GM12878 (cell line): ENCODE measurements at regions not wholly inside any gene's neighbourhood (a gene's known extent, or its start where the extent isn't known, plus 50 kb on each side); places are given as distances from the start of the nearest gene placed in this dataset.

ENCODE experiments used
- BCLAF1 ChIP-seq: fragments of 450-650 bp; IDR thresholded peaks from 2 replicates; pipeline ENCODE4 v1.6.1; 2017; ENCODE audit warnings: antibody characterized with exemption, mild to moderate bottlenecking, moderate library complexity
- BHLHE40 ChIP-seq, 2 experiments: fragments of 450-650 bp in 1 of 2; IDR thresholded peaks; 2 replicates each; pipeline ENCODE4 v1.6.1; 2011 to 2017; ENCODE audit warnings: low read depth in 2 of 2, borderline replicate concordance in 1 of 2, improper control_type of control experiment in 1 of 2, low read length in 1 of 2, mild to moderate bottlenecking in 1 of 2
- FOS ChIP-seq: IDR thresholded peaks from 3 replicates; pipeline ENCODE4 v1.6.1; 2011; ENCODE audit warnings: borderline replicate concordance; ENCODE audit not compliant: insufficient read length; ENCODE audit errors: extremely low read depth
- HDGF ChIP-seq: fragments of 450-650 bp; IDR thresholded peaks from 2 replicates; pipeline ENCODE4 v1.6.1; 2016; ENCODE audit warnings: antibody characterized with exemption
- IKZF1 ChIP-seq: fragments of 450-650 bp; conservative IDR thresholded peaks from 2 replicates; pipeline ENCODE4 v1.6.1; 2017; ENCODE audit warnings: antibody characterized with exemption, mild to moderate bottlenecking
- IRF3 ChIP-seq: fragments of 450-650 bp; IDR thresholded peaks from 2 replicates; pipeline ENCODE4 v1.6.1; 2014; ENCODE audit warnings: mild to moderate bottlenecking
- MYC ChIP-seq: IDR thresholded peaks from 2 replicates; pipeline ENCODE4 v1.6.1; 2011; ENCODE audit warnings: mild to moderate bottlenecking, low read length, moderate library complexity, inconsistent platforms; ENCODE audit not compliant: insufficient read depth, insufficient replicate concordance, insufficient read length, severe bottlenecking
- SMAD1 ChIP-seq: fragments of 450-650 bp; IDR thresholded peaks from 2 replicates; pipeline ENCODE4 v1.6.1; 2018; ENCODE audit warnings: mild to moderate bottlenecking, low read depth; ENCODE audit not compliant: partially characterized antibody
- TF ChIP-seq, protein P1 (sequence below): fragments of 450-650 bp; formaldehyde crosslinking; IDR thresholded peaks from 2 replicates; pipeline ENCODE4 v1.4.0; 2022; ENCODE audit warnings: mild to moderate bottlenecking, moderate library complexity
- TF ChIP-seq, protein P2 (sequence below): IDR thresholded peaks from 2 replicates; pipeline ENCODE4 v1.6.1; 2012; ENCODE audit warnings: improper control_type of control experiment, low read depth, low read length; ENCODE audit not compliant: insufficient replicate concordance
- TF ChIP-seq, protein P3 (sequence below): fragments of 450-650 bp; IDR thresholded peaks from 2 replicates; pipeline ENCODE4 v1.6.1; 2017; ENCODE audit warnings: mild to moderate bottlenecking

DNA sequence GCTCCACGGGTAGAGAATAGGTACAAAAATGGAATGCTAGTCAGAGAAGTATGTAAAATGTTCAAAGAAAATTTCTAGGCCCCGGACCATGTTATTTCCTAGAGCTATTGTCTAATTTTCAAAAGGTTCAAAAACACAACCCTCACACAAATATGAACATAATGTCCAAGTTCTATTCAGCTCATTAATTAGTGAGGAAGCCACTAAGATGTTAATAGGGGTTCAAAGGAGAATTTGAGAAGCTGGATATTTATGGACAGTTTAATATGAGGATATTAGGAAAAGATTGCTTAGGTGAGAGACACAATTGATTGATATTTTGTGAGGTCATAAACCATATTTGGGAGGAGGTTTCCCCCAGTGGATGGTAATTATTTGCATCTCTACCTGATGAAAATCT lies 710.6 kb upstream of the ID2 start (continued):
- TF ChIP-seq, protein P1, sequence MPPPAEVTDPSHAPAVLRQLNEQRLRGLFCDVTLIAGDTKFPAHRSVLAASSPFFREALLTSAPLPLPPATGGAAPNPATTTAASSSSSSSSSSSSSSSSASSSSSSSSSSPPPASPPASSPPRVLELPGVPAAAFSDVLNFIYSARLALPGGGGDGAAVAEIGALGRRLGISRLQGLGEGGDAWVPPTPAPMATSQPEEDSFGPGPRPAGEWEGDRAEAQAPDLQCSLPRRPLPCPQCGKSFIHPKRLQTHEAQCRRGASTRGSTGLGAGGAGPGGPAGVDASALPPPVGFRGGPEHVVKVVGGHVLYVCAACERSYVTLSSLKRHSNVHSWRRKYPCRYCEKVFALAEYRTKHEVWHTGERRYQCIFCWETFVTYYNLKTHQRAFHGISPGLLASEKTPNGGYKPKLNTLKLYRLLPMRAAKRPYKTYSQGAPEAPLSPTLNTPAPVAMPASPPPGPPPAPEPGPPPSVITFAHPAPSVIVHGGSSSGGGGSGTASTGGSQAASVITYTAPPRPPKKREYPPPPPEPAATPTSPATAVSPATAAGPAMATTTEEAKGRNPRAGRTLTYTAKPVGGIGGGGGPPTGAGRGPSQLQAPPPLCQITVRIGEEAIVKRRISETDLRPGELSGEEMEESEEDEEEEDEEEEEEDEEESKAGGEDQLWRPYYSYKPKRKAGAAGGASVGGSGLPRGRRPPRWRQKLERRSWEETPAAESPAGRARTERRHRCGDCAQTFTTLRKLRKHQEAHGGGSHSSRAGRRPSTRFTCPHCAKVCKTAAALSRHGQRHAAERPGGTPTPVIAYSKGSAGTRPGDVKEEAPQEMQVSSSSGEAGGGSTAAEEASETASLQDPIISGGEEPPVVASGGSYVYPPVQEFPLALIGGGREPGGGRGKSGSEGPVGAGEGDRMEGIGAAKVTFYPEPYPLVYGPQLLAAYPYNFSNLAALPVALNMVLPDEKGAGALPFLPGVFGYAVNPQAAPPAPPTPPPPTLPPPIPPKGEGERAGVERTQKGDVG (CRISPR knock-in tag) = no peak
- TF ChIP-seq HDGF = no peak
- TF ChIP-seq, protein P2, sequence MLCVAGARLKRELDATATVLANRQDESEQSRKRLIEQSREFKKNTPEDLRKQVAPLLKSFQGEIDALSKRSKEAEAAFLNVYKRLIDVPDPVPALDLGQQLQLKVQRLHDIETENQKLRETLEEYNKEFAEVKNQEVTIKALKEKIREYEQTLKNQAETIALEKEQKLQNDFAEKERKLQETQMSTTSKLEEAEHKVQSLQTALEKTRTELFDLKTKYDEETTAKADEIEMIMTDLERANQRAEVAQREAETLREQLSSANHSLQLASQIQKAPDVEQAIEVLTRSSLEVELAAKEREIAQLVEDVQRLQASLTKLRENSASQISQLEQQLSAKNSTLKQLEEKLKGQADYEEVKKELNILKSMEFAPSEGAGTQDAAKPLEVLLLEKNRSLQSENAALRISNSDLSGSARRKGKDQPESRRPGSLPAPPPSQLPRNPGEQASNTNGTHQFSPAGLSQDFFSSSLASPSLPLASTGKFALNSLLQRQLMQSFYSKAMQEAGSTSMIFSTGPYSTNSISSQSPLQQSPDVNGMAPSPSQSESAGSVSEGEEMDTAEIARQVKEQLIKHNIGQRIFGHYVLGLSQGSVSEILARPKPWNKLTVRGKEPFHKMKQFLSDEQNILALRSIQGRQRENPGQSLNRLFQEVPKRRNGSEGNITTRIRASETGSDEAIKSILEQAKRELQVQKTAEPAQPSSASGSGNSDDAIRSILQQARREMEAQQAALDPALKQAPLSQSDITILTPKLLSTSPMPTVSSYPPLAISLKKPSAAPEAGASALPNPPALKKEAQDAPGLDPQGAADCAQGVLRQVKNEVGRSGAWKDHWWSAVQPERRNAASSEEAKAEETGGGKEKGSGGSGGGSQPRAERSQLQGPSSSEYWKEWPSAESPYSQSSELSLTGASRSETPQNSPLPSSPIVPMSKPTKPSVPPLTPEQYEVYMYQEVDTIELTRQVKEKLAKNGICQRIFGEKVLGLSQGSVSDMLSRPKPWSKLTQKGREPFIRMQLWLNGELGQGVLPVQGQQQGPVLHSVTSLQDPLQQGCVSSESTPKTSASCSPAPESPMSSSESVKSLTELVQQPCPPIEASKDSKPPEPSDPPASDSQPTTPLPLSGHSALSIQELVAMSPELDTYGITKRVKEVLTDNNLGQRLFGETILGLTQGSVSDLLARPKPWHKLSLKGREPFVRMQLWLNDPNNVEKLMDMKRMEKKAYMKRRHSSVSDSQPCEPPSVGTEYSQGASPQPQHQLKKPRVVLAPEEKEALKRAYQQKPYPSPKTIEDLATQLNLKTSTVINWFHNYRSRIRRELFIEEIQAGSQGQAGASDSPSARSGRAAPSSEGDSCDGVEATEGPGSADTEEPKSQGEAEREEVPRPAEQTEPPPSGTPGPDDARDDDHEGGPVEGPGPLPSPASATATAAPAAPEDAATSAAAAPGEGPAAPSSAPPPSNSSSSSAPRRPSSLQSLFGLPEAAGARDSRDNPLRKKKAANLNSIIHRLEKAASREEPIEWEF = no peak
- TF ChIP-seq, protein P3, sequence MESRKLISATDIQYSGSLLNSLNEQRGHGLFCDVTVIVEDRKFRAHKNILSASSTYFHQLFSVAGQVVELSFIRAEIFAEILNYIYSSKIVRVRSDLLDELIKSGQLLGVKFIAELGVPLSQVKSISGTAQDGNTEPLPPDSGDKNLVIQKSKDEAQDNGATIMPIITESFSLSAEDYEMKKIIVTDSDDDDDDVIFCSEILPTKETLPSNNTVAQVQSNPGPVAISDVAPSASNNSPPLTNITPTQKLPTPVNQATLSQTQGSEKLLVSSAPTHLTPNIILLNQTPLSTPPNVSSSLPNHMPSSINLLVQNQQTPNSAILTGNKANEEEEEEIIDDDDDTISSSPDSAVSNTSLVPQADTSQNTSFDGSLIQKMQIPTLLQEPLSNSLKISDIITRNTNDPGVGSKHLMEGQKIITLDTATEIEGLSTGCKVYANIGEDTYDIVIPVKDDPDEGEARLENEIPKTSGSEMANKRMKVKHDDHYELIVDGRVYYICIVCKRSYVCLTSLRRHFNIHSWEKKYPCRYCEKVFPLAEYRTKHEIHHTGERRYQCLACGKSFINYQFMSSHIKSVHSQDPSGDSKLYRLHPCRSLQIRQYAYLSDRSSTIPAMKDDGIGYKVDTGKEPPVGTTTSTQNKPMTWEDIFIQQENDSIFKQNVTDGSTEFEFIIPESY = no peak
- no peak for TF ChIP-seq BHLHE40 (IDR thresholded peaks at IDR 0.05; ENCODE audit: borderline replicate concordance in 1 of 2, low read depth in 2 of 2, low read length in 1 of 2)
- TF ChIP-seq IKZF1 = no peak
- no peak for TF ChIP-seq MYC
- TF ChIP-seq SMAD1 = no peak
- no peak for TF ChIP-seq FOS
- TF ChIP-seq IRF3 = no peak
- no peak for TF ChIP-seq BCLAF1
